ENCODE measurements at regions not wholly inside any gene's neighbourhood (a gene's known extent, or its start where the extent isn't known, plus 50 kb on each side); places are given as distances from the start of the nearest gene placed in this dataset.

GRCh38 chrX:57848857-57849256, 61.4 kb downstream of the ZXDA start:
- no peak for DNase-seq

- no peak for DNase-seq
Measured at GRCh38 chrX:57822818-57823217, 87.4 kb downstream of the ZXDA start.

GRCh38 chrX:57822398-57822797, 87.9 kb downstream of the ZXDA start:
- no peak for DNase-seq

GRCh38 chrX:57821703-57822387, 88.4 kb downstream of the ZXDA start:
- DNase-seq, result peak; percentile 1 to 48

GRCh38 chrX:57817302-57817701, 93.0 kb downstream of the ZXDA start:
- no peak for DNase-seq

- DNase-seq, result no peak
Measured at GRCh38 chrX:57772637-57773036, 92.6 kb upstream of the NLRP2B start.

- no peak for DNase-seq
Measured at GRCh38 chrX:57771689-57772088, 91.6 kb upstream of the NLRP2B start.

- DNase-seq, result no peak
Measured at GRCh38 chrX:57752866-57753265, 72.8 kb upstream of the NLRP2B start.

GRCh38 chrX:57741107-57741506, 61.0 kb upstream of the NLRP2B start:
- no peak for DNase-seq

GRCh38 chrX:57737881-57738280, 57.8 kb upstream of the NLRP2B start:
- no peak for DNase-seq

Data from activated CD4-positive, alpha-beta T cell treated with anti-CD3 and anti-CD28 coated beads for 4 hours (primary cell).